NCI-H1930 (cell line): ENCODE measurements at regions not wholly inside any gene's neighbourhood (a gene's known extent, or its start where the extent isn't known, plus 50 kb on each side); places are given as distances from the start of the nearest gene placed in this dataset.
"Not testable (repeated sequence)": the region's sequence is repeated elsewhere in the genome, so short reads cannot be mapped to it uniquely, and the experiment has no call there.

Experiments
- DNase-seq, 2 experiments: peaks; one replicate each; lab custom pipeline; 2025; lab: John Stamatoyannopoulos, UW

- DNase-seq = no peak
Observed at GRCh38 chr21:15669247-15669646, 60.5 kb upstream of the USP25 start.

- no peak for DNase-seq
Observed at GRCh38 chr21:15671188-15671587, 58.6 kb upstream of the USP25 start.

GRCh38 chr21:15672578-15672977 lies 57.2 kb upstream of the USP25 start:
- not testable (repeated sequence) for DNase-seq

DNA sequence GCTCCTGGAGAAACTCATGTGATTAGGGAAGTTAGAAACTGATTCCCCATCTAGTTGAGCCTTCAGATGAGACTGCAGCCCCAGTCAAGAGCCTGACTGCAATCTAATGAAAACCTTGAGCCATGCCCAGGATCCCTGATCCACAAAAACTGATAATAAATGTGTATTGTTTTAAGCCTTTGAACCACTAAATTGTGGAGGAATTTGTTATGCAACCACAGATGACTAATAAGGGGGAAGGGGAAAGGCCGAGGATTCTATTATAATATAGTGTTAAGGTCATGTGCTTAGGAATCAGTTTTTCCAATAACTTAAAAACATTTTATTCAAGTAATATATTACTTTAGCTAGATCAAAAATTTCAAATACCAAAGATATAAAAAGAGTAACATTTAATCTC lies 52.8 kb upstream of the USP25 start:
- DNase-seq = no peak

- DNase-seq = no peak
Observed at GRCh38 chr21:15679630-15680029, 50.2 kb upstream of the USP25 start.
